ENCODE measurements at regions not wholly inside any gene's neighbourhood (a gene's known extent, or its start where the extent isn't known, plus 50 kb on each side); places are given as distances from the start of the nearest gene placed in this dataset.

GRCh38 chr11:119536801-119537200 lies 113.8 kb upstream of the THY1 start:
- peaks cover 18% of the 10 kb centered on the region for H3K27me3 ChIP-seq (ENCODE audit: control insufficient read depth, insufficient read depth, low read length)

GRCh38 chr11:119533921-119534736 lies 111.2 kb upstream of the THY1 start:
- no peaks in the 10 kb centered on the region for H3K79me2 ChIP-seq (ENCODE audit: control insufficient read depth, insufficient read depth, low read length)
- H3K4me2 ChIP-seq (ENCODE audit: extremely low read depth, insufficient read depth, low read length): no peak overlapping the region
- no peaks in the 10 kb centered on the region for H3K9me3 ChIP-seq (ENCODE audit: control insufficient read depth, insufficient read depth, low read depth, low read length)
- TF ChIP-seq CTCF (conservative IDR thresholded peaks at IDR 0.05 in 1 of 2, IDR thresholded peaks at IDR 0.05 in 1 of 2; ENCODE audit: low read depth in 1 of 2, low read length in 2 of 2) (peak; percentile 92 to 93), EZH2 (IDR thresholded peaks at IDR 0.05; ENCODE audit: low read length, missing control alignments) (no peak)
- H3K27ac ChIP-seq (ENCODE audit: insufficient read depth, low read length): no peak overlapping the region
- H3K36me3 ChIP-seq (ENCODE audit: control insufficient read depth, insufficient read depth, low read length): no peaks in the 10 kb centered on the region
- no peak overlapping the region for H3K9ac ChIP-seq (ENCODE audit: insufficient read depth, low read length)
- no peaks in the 10 kb centered on the region for H4K20me1 ChIP-seq (ENCODE audit: control insufficient read depth, extremely low read depth, insufficient read depth, low read length)
- H2AFZ ChIP-seq (ENCODE audit: low read length): no peak overlapping the region
- no peak overlapping the region for H3K4me3 ChIP-seq (replicated peaks in 1 of 4; ENCODE audit: control extremely low read depth in 1 of 4, insufficient read depth in 1 of 4, low read depth in 3 of 4, low read length in 4 of 4)
- peaks cover 15% of the 10 kb centered on the region for H3K27me3 ChIP-seq (ENCODE audit: control insufficient read depth, insufficient read depth, low read length)
- DNase-seq (ENCODE audit: low read depth in 2 of 2): peak; percentile 28 to 52
- no peaks in the 10 kb centered on the region for H3K4me1 ChIP-seq (ENCODE audit: control insufficient read depth, extremely low read depth, insufficient read depth, low read length)

More at GRCh38 chr11:119536801-119537200, 113.8 kb upstream of the THY1 start:
- no peaks in the 10 kb centered on the region for H3K9me3 ChIP-seq (ENCODE audit: control insufficient read depth, insufficient read depth, low read depth, low read length)
- no peaks in the 10 kb centered on the region for H4K20me1 ChIP-seq (ENCODE audit: control insufficient read depth, extremely low read depth, insufficient read depth, low read length)
- H2AFZ ChIP-seq (ENCODE audit: low read length): no peak overlapping the region
- H3K4me2 ChIP-seq (ENCODE audit: extremely low read depth, insufficient read depth, low read length): no peak overlapping the region
- H3K79me2 ChIP-seq (ENCODE audit: control insufficient read depth, insufficient read depth, low read length): no peaks in the 10 kb centered on the region
- no peaks in the 10 kb centered on the region for H3K4me1 ChIP-seq (ENCODE audit: control insufficient read depth, extremely low read depth, insufficient read depth, low read length)
- no peak overlapping the region for H3K27ac ChIP-seq (ENCODE audit: insufficient read depth, low read length)
- H3K9ac ChIP-seq (ENCODE audit: insufficient read depth, low read length): no peak overlapping the region
- H3K36me3 ChIP-seq (ENCODE audit: control insufficient read depth, insufficient read depth, low read length): no peaks in the 10 kb centered on the region
- no peak for DNase-seq (ENCODE audit: low read depth in 2 of 2)
- no peak overlapping the region for H3K4me3 ChIP-seq (replicated peaks in 1 of 4; ENCODE audit: control extremely low read depth in 1 of 4, insufficient read depth in 1 of 4, low read depth in 3 of 4, low read length in 4 of 4)
- no peak for TF ChIP-seq EZH2 (IDR thresholded peaks at IDR 0.05; ENCODE audit: low read length, missing control alignments)
- no peak for TF ChIP-seq CTCF (conservative IDR thresholded peaks at IDR 0.05 in 1 of 2, IDR thresholded peaks at IDR 0.05 in 1 of 2; ENCODE audit: low read depth in 1 of 2, low read length in 2 of 2)

GRCh38 chr11:119533462-119533861 lies 110.5 kb upstream of the THY1 start:
- Histone ChIP-seq H3K4me1 (ENCODE audit: control insufficient read depth, extremely low read depth, insufficient read depth, low read length) (no peaks in the 10 kb centered on the region), H3K9me3 (ENCODE audit: control insufficient read depth, insufficient read depth, low read depth, low read length) (no peaks in the 10 kb centered on the region), H3K4me3 (replicated peaks in 1 of 4; ENCODE audit: control extremely low read depth in 1 of 4, insufficient read depth in 1 of 4, low read depth in 3 of 4, low read length in 4 of 4) (no peak overlapping the region), H3K4me2 (ENCODE audit: extremely low read depth, insufficient read depth, low read length) (no peak overlapping the region), H2AFZ (ENCODE audit: low read length) (no peak overlapping the region), H3K27ac (ENCODE audit: insufficient read depth, low read length) (no peak overlapping the region), H4K20me1 (ENCODE audit: control insufficient read depth, extremely low read depth, insufficient read depth, low read length) (no peaks in the 10 kb centered on the region), H3K9ac (ENCODE audit: insufficient read depth, low read length) (no peak overlapping the region), H3K79me2 (ENCODE audit: control insufficient read depth, insufficient read depth, low read length) (no peaks in the 10 kb centered on the region), H3K36me3 (ENCODE audit: control insufficient read depth, insufficient read depth, low read length) (no peaks in the 10 kb centered on the region), H3K27me3 (ENCODE audit: control insufficient read depth, insufficient read depth, low read length) (peaks cover 17% of the 10 kb centered on the region)
- TF ChIP-seq CTCF (conservative IDR thresholded peaks at IDR 0.05 in 1 of 2, IDR thresholded peaks at IDR 0.05 in 1 of 2; ENCODE audit: low read depth in 1 of 2, low read length in 2 of 2) (no peak), EZH2 (IDR thresholded peaks at IDR 0.05; ENCODE audit: low read length, missing control alignments) (no peak)
- no peak for DNase-seq (ENCODE audit: low read depth in 2 of 2)

Data from fibroblast of lung (primary cell).